NCI-H226 (cell line): ENCODE measurements at regions not wholly inside any gene's neighbourhood (a gene's known extent, or its start where the extent isn't known, plus 50 kb on each side); places are given as distances from the start of the nearest gene placed in this dataset.

ENCODE experiments used
- DNase-seq: peaks from one replicate; pipeline ENCODE4 v3.0.0-alpha.2; 2015

GRCh38 chr7:142319970-142320369 lies 62.1 kb upstream of the PRSS58 start:
- no peak for DNase-seq

- DNase-seq: no peak
Measured at GRCh38 chr7:142314281-142314680, 56.4 kb upstream of the PRSS58 start.

DNA sequence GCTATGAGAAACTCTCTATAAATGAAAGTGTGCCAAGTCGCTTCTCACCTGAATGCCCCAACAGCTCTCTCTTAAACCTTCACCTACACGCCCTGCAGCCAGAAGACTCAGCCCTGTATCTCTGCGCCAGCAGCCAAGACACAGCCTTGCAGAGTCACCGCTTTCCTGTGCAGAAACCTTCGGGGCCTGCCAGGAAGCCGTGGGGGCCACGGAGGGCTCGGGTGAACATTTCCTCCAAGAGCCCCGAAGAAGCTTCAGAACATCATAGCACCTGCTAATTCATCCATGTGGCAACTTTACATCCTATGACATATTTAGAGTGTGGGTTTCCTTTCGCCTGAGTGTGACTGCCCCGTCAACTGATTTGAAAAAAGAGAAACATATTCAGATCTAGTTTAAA lies 55.7 kb upstream of the PRSS58 start:
- no peak for DNase-seq

DNA sequence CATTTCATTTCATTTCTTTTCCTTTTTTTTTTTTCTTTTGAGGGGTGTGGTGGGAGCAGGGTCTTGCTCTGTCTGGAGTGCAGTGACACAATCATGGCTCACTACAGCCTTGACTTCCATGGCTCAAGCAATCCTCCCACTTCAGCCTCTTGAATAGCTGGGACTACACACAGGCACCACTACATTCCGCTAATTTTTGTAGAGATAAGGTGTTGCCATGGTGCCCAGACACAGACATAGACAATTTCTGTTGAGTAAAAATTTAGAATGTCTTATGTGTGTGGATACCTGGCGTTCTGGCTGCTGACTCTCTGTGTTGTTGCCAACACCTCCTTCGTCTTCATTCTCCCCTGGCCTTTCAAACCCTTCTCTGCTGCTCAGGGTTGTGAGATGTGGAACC lies 54.0 kb upstream of the PRSS58 start:
- no peak for DNase-seq

DNA sequence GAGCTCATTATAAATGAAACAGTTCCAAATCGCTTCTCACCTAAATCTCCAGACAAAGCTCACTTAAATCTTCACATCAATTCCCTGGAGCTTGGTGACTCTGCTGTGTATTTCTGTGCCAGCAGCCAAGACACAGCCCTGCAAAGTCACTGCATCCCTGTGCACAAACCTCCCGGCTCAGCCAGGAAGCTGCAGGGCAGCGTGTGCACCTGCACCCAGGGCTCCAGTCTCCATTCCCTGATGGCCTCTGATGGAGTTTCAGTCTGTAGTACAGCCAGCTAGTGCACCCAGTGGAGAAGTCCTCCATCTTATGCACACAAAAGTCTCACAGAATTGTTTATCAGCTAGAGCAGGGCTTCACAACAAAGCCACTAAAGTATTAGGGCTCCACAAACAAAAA lies 51.1 kb upstream of the PRSS58 start:
- no peak for DNase-seq

DNA sequence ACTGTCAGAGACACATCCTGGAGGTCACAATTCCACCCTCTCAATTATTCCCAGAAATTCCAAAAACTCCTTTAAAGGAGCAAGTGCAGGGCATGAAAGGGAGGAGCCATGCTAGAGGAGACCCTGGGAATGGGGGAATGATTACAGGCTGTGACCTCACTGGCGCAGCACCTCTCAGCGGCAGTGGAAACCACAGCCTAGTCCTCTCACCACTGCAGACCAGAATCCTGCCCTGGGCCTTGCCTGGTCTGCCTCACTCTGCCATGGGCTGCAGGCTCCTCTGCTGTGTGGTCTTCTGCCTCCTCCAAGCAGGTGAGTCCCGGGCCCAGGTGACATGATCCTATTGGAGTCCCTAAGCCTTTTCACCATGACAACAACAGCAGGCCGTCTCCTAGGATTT lies 50.5 kb upstream of the PRSS58 start:
- no peak for DNase-seq
